K562 (cell line): ENCODE measurements at regions not wholly inside any gene's neighbourhood (a gene's known extent, or its start where the extent isn't known, plus 50 kb on each side); places are given as distances from the start of the nearest gene placed in this dataset.

ENCODE experiments used
- ETV5 ChIP-seq: sonication (generic); formaldehyde crosslinking; IDR thresholded peaks from 2 replicates; pipeline ENCODE4 v1.4.0; 2020; ENCODE audit warnings: low read depth, mild to moderate bottlenecking, missing genetic modification reagents
- L3MBTL2 ChIP-seq: fragments of 450-650 bp; IDR thresholded peaks from 2 replicates; pipeline ENCODE4 v1.6.1; 2016; ENCODE audit warnings: mild to moderate bottlenecking, moderate library complexity
- TF ChIP-seq, protein P1 (sequence below): sonication (generic); formaldehyde crosslinking; IDR thresholded peaks from 2 replicates; pipeline ENCODE4 v1.8.0; 2022; ENCODE audit warnings: mild to moderate bottlenecking, low read depth, missing genetic modification reagents
- TF ChIP-seq, protein P2 (sequence below): fragments of 250-450 bp; sonication (Bioruptor Pico); IDR thresholded peaks from 2 replicates; pipeline ENCODE4 v1.5.1; 2021; ENCODE audit warnings: mild to moderate bottlenecking
- TF ChIP-seq, protein P3 (sequence below), 3 experiments: fragments of 200-800 bp in 1 of 3; sonication (Bioruptor generic) in 1 of 3; sonication (generic) in 1 of 3; formaldehyde crosslinking in 1 of 3; IDR thresholded peaks; 2 replicates each; pipeline versions ENCODE4 v1.6.1 to v1.8.0; 2016 to 2022; ENCODE audit warnings: mild to moderate bottlenecking in 2 of 3, missing compliant biosample characterization in 2 of 3, missing genetic modification characterization in 2 of 3, missing genetic modification reagents in 1 of 3

DNA sequence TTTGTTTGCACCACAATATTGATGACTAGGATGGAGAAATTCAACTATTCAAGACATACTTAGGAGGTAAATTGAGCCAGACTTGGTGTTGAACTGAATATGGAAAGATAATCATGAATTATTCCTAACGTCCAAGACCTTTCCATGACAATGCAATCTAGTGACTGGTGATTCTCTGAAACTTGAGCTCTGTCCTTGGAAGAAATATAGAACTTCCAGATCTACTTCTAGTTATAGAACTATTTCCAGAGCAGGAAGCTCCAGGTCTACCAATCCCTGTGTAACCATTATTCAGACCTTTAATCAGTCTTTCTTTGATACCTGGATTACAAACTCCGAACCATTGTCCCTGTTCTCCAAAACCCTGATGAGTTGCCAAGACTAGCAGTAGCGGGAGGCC, 272.6 kb upstream of the SLC14A2 start:
- TF ChIP-seq, protein P1, sequence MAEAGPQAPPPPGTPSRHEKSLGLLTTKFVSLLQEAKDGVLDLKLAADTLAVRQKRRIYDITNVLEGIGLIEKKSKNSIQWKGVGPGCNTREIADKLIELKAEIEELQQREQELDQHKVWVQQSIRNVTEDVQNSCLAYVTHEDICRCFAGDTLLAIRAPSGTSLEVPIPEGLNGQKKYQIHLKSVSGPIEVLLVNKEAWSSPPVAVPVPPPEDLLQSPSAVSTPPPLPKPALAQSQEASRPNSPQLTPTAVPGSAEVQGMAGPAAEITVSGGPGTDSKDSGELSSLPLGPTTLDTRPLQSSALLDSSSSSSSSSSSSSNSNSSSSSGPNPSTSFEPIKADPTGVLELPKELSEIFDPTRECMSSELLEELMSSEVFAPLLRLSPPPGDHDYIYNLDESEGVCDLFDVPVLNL (CRISPR knock-in tag): no peak
- no peak for TF ChIP-seq L3MBTL2
- TF ChIP-seq, protein P2, sequence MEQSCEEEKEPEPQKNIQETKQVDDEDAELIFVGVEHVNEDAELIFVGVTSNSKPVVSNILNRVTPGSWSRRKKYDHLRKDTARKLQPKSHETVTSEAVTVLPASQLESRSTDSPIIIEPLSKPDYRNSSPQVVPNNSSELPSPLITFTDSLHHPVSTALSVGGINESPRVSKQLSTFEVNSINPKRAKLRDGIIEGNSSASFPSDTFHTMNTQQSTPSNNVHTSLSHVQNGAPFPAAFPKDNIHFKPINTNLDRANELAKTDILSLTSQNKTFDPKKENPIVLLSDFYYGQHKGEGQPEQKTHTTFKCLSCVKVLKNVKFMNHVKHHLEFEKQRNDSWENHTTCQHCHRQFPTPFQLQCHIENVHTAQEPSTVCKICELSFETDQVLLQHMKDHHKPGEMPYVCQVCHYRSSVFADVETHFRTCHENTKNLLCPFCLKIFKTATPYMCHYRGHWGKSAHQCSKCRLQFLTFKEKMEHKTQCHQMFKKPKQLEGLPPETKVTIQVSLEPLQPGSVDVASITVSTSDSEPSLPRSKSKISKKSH (CRISPR knock-in tag): no peak
- TF ChIP-seq, protein P3, sequence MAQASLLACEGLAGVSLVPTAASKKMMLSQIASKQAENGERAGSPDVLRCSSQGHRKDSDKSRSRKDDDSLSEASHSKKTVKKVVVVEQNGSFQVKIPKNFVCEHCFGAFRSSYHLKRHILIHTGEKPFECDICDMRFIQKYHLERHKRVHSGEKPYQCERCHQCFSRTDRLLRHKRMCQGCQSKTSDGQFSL (CRISPR knock-in tag; IDR thresholded peaks at IDR 0.05): no peak
- TF ChIP-seq, protein P3 (tag; IDR thresholded peaks at IDR 0.05): no peak
- TF ChIP-seq ETV5 (CRISPR knock-in tag): no peak
